Colonic mucosa (tissue), 4 donors: ENCODE measurements at regions not wholly inside any gene's neighbourhood (a gene's known extent, or its start where the extent isn't known, plus 50 kb on each side); places are given as distances from the start of the nearest gene placed in this dataset.

Experiments
- DNase-seq: peaks from one replicate; pipeline ENCODE4 v3.0.0-alpha.2; 2020
- H3K27ac ChIP-seq: fragments of 200-600 bp; one replicate; pipeline ENCODE4 v1.8.0; 2021
- H3K27me3 ChIP-seq: fragments of 200-600 bp; one replicate; pipeline ENCODE4 v1.8.0; 2021
- H3K36me3 ChIP-seq: fragments of 200-600 bp; one replicate; pipeline ENCODE4 v1.8.0; 2021
- H3K4me1 ChIP-seq: fragments of 200-600 bp; one replicate; pipeline ENCODE4 v1.8.0; 2021; ENCODE audit warnings: mild to moderate bottlenecking
- H3K4me3 ChIP-seq: fragments of 200-600 bp; one replicate; pipeline ENCODE4 v1.8.0; 2021
- H3K9ac ChIP-seq, 2 donors: one replicate each; pipeline ENCODE4 v1.7.0; 2013; ENCODE audit warnings: control low read depth in 2 of 2, low read depth in 2 of 2, low read length in 2 of 2
- H3K9me3 ChIP-seq: fragments of 200-600 bp; one replicate; pipeline ENCODE4 v1.8.0; 2021
- intact Hi-C: fragments of 100-400 bp; cut with DNase I; formaldehyde crosslinking; loops from one replicate; pipeline ENCODE4 v1.14.1; 2022
- TF ChIP-seq, protein P1 (sequence below): fragments of 200-600 bp; IDR thresholded peaks from one replicate; pipeline ENCODE4 v1.8.0; 2022; ENCODE audit warnings: antibody characterized with exemption, mild to moderate bottlenecking
- donor health status: healthy.
- donor health status: DM: no; HTN: no; CAD: no.
- donor health status: DM: no; HTN: no; CAD: no.

- no peak overlapping the region for H3K27ac ChIP-seq
- no peaks in the 10 kb centered on the region for H3K9me3 ChIP-seq
- intact Hi-C loops: no loop called here
Observed at GRCh38 chr1:14479865-14480264, 118.6 kb upstream of the KAZN start.

DNA sequence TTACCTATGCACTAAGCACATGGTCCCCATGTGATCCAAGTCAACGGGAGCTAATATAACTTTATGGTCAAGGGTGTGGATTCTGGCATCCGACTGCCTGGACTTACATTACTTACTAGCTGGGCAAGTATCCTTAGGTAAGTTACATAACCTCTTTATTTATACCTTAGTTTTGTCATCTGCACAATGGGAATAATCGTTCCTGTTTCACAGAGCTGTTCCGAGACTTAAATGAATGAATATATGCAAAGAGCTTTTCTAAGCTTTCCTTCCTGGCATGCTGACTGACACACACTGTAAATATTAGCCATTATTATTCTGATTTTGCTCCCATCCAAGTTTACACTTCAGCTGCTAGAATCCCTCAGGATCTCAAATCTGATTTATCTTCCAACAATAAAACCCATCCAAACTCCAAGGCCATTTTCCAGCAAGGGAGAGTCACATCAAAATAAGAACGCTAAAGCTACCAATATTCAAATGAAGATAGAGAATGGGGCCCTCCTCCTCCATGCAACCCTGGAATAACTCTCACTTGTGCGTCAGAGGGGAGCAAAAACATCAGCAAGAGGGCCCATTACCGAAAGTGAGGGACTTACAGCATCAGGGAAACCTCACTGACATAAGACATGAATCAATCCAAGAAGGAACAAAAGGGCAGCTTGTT lies 115.6 kb upstream of the KAZN start:
- Histone ChIP-seq H3K27ac (no peak overlapping the region), H3K27me3 (no peaks in the 10 kb centered on the region), H3K4me1 (no peaks in the 10 kb centered on the region), H3K4me3 (no peak overlapping the region), H3K9me3 (no peaks in the 10 kb centered on the region), H3K9ac (no peak overlapping the region), H3K36me3 (no peaks in the 10 kb centered on the region)
- no peak for DNase-seq
- TF ChIP-seq, protein P1, sequence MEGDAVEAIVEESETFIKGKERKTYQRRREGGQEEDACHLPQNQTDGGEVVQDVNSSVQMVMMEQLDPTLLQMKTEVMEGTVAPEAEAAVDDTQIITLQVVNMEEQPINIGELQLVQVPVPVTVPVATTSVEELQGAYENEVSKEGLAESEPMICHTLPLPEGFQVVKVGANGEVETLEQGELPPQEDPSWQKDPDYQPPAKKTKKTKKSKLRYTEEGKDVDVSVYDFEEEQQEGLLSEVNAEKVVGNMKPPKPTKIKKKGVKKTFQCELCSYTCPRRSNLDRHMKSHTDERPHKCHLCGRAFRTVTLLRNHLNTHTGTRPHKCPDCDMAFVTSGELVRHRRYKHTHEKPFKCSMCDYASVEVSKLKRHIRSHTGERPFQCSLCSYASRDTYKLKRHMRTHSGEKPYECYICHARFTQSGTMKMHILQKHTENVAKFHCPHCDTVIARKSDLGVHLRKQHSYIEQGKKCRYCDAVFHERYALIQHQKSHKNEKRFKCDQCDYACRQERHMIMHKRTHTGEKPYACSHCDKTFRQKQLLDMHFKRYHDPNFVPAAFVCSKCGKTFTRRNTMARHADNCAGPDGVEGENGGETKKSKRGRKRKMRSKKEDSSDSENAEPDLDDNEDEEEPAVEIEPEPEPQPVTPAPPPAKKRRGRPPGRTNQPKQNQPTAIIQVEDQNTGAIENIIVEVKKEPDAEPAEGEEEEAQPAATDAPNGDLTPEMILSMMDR: no peak
- intact Hi-C loops: no loop called here

More at GRCh38 chr1:14479865-14480264, 118.6 kb upstream of the KAZN start:
- Histone ChIP-seq H3K27me3 (no peaks in the 10 kb centered on the region), H3K4me3 (no peak overlapping the region), H3K36me3 (no peaks in the 10 kb centered on the region), H3K9ac (no peak overlapping the region), H3K4me1 (no peaks in the 10 kb centered on the region)
- TF ChIP-seq, protein P1: no peak
- DNase-seq: no peak

DNA sequence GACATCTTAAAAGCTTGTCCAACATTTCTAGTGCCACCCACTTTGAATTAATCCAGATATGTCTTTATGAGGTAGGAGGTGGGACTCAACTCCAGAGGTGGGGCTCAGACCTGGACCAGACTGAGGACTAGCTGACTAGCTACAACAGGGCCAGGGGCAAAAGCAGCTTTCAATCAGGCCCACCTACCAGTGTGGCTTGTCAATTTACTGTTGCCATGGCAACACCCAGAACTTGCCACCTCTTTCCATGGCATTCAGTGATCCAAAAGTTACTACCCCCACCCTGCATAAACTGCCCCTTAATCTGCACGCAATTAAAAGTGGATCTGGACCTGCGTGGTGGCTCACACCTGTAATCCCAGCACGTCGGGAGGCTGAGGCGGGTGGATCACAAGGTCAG lies 113.2 kb upstream of the KAZN start:
- H3K27me3 ChIP-seq: no peaks in the 10 kb centered on the region
- H3K4me3 ChIP-seq: no peak overlapping the region
- intact Hi-C loops: no loop called here
- H3K4me1 ChIP-seq: no peaks in the 10 kb centered on the region
- no peak overlapping the region for H3K9ac ChIP-seq
- no peak overlapping the region for H3K27ac ChIP-seq
- no peaks in the 10 kb centered on the region for H3K36me3 ChIP-seq
- no peak for DNase-seq
- TF ChIP-seq, protein P1: no peak
- no peaks in the 10 kb centered on the region for H3K9me3 ChIP-seq

DNA sequence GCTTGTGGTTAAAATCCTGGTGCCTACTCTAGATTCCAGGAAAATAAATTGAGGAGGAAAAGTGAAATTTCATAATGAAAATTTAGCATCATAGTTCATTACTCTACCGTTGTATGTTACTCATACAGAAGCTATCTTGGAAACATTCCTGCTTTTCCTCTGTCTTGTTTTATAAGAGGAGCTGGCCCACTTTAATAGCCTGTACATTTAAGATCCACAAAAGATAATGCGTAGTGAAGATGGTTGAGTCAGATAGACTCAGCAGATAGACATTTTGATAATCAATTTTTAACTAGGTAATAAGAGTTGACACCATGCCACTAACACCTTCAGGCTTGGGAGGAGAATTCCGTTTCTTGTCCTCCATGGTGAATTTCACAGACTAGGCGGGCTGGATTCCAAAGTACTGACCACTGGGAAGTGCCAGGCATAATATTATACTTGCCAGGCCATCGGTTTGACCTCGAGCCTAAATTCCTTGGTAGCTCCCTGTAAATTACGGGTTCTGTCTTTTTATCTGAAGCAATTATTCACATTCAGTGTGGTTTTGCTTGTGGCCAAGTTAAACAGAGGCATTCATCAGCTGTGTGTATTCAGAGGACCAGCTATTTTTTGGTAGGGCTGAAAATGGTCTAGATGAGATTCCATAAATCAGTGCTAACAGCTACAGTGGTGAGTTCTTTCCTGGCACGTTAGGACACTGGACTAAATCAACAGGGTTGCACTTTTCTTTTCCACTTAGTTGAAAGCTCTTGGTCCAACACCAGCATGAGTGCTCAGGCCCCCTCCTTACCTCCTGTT lies 111.9 kb upstream of the KAZN start:
- Histone ChIP-seq H3K4me3 (no peak overlapping the region), H3K9me3 (no peaks in the 10 kb centered on the region), H3K4me1 (no peaks in the 10 kb centered on the region), H3K9ac (no peak overlapping the region), H3K27ac (no peak overlapping the region), H3K36me3 (no peaks in the 10 kb centered on the region), H3K27me3 (no peaks in the 10 kb centered on the region)
- no peak for DNase-seq
- TF ChIP-seq, protein P1: no peak
- intact Hi-C loops: no loop called here

- TF ChIP-seq, protein P1: no peak
- Histone ChIP-seq H3K36me3 (no peaks in the 10 kb centered on the region), H3K4me3 (no peak overlapping the region), H3K9me3 (no peaks in the 10 kb centered on the region), H3K27me3 (no peaks in the 10 kb centered on the region), H3K4me1 (no peaks in the 10 kb centered on the region), H3K27ac (no peak overlapping the region), H3K9ac (no peak overlapping the region)
- DNase-seq: no peak
- intact Hi-C loops: no loop called here
Observed at GRCh38 chr1:14487671-14488070, 110.8 kb upstream of the KAZN start.
